HUES64 (cell line): ENCODE measurements at regions not wholly inside any gene's neighbourhood (a gene's known extent, or its start where the extent isn't known, plus 50 kb on each side); places are given as distances from the start of the nearest gene placed in this dataset.

Experiments used
- H3K27ac ChIP-seq: 2 replicates; pipeline ENCODE4 v1.7.0; 2013; ENCODE audit warnings: low read depth, low read length, inconsistent platforms
- H3K27me3 ChIP-seq: 2 replicates; pipeline ENCODE4 v1.6.1; 2013; ENCODE audit warnings: mild to moderate bottlenecking, low read length; ENCODE audit not compliant: insufficient read depth
- H3K36me3 ChIP-seq: 2 replicates; pipeline ENCODE4 v1.6.1; 2013; ENCODE audit warnings: mild to moderate bottlenecking, low read length; ENCODE audit not compliant: insufficient read depth
- H3K4me1 ChIP-seq: 2 replicates; pipeline ENCODE4 v1.6.1; 2013; ENCODE audit warnings: mild to moderate bottlenecking, low read length, moderate library complexity; ENCODE audit not compliant: insufficient read depth
- H3K4me3 ChIP-seq: 2 replicates; pipeline ENCODE4 v1.5.1; 2013; ENCODE audit warnings: mild to moderate bottlenecking, low read length, moderate library complexity
- H3K9ac ChIP-seq: 2 replicates; pipeline ENCODE4 v1.6.1; 2013; ENCODE audit warnings: mild to moderate bottlenecking, low read depth, low read length
- H3K9me3 ChIP-seq: 2 replicates; pipeline ENCODE4 v1.6.1; 2013; ENCODE audit warnings: low read depth, low read length; ENCODE audit not compliant: insufficient read depth
- WGBS: fragments of 150-250, 120-280 bp; methylation state at CpG from one replicate; pipeline ENCODE4 v1.1.7; 2013; ENCODE audit warnings: missing lambda C conversion rate; 5-methylcytosine and 5-hydroxymethylcytosine counted together

DNA sequence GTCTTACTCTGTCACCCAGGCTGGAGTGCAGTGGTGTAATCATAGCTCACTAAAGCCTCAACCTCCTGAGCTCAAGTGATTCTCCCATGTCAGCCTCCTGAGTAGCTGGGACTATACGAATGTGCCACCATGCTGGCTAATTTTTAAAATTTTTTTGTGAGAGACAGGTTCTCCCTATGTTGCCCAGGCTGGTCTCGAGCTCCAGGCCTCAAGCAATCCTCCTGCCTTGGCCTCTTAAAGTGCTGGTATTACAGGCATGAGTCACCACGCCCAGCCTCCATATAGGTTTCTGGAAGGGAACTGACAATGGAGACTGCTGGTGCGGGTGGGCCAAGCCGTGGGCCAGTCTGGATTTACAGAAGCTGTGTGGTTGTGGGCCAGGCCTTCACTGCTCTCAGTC, 189.2 kb downstream of the URI1 start:
- H3K4me3 ChIP-seq, result no peak overlapping the region
- no peaks in the 10 kb centered on the region for H3K27me3 ChIP-seq
- no peak overlapping the region for H3K9ac ChIP-seq
- no peak overlapping the region for H3K27ac ChIP-seq
- 85% methylated on average over 5 of the region's 5 CpGs for WGBS
- H3K36me3 ChIP-seq, result no peaks in the 10 kb centered on the region
- H3K9me3 ChIP-seq, result no peaks in the 10 kb centered on the region
- H3K4me1 ChIP-seq, result peaks cover 3% of the 10 kb centered on the region; the same call in 1 of the 2 replicates

DNA sequence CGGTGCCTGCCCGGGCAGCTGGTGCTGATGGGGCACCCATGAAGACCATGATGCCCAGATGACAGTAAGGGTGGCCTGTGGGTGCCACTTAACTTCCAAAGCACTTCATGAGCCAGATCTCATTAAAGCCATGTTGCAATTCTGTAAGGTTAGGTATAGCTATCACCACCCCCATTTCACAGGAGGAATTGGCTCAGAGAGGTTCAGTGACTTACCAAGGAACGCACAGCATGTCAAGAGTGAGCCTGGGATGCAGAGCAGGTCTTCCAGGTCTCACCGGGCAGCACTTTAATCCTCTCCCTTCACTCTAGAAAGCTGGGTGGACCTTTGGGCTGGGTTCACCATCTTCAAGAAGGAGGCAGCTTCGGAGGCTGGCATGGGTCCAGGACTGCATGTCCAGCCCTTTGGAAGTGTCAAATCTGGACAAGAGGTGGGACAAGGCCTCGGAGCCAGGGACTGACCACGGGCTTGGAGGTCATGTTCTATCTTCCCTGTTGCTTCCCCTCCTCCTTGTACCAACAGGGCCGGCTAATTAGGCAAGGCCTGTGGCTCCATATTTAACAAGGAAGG, 189.8 kb downstream of the URI1 start:
- Histone ChIP-seq H3K4me1 (peaks cover 3% of the 10 kb centered on the region; the same call in 1 of the 2 replicates), H3K36me3 (no peaks in the 10 kb centered on the region), H3K9ac (no peak overlapping the region), H3K4me3 (no peak overlapping the region), H3K27ac (no peak overlapping the region), H3K27me3 (no peaks in the 10 kb centered on the region), H3K9me3 (no peaks in the 10 kb centered on the region)
- 92% methylated on average over 8 of the region's 8 CpGs for WGBS

DNA sequence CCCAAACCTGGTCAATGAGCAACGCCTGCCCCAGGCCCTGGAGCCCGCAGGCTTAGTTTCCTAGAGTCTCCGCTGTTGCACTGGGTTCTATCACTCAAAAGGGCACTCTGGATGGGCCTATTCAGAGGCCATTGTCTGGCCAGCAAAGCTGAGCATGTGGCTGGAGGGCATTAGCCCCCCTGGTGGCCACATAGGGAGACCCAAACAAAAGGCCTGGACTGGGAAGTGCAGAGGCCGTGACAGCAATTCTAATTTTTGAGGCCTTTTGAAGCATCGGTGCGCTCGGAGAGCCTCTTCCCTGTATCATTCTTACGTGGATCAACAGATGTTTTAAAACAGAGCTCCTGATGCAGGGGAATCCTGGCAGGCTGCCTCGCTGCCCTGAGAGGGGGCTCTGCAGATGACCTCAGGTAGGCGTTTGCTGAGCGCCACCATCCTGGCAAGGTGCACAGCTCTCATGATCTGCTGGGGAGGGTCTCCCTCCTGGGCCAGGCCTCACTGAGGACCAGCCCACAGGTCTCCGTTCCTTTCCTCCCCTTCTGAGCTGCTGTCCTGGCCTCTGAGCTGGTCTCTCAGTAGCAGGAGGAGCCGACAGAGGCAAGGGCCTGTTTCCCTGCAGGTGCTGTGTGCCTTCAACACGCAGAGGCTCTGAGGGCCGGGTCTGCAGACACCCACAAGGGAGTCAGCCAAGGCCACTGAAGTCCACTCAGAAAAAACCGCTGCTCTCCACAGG, 190.5 kb downstream of the URI1 start:
- Histone ChIP-seq H3K27me3 (no peaks in the 10 kb centered on the region), H3K9me3 (no peaks in the 10 kb centered on the region), H3K4me3 (no peak overlapping the region), H3K9ac (no peak overlapping the region; the same call in 1 of the 2 replicates), H3K27ac (no peak overlapping the region), H3K4me1 (peaks cover 3% of the 10 kb centered on the region; the same call in 1 of the 2 replicates), H3K36me3 (no peaks in the 10 kb centered on the region)
- 82% methylated on average over 16 of the region's 16 CpGs for WGBS

DNA sequence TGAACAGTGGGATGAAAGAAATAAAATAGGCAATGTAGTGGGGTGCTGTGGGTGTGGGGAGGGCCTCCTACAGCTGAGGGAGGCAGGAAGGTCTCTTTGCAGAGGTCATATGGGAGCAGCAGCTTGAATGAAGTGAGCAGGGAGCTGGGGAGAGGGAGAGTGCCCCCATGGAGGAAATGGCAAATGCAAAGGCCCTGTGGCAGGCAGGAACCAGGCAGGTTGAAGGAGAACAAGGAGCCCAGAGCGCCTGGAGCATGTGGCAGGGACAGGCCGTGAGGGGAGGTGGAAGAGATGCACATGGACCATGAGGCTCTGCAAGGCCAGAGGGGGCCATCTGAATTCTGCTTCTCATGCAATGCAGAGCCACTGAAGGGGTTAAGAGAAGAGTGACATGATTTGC, 191.8 kb downstream of the URI1 start:
- Histone ChIP-seq H3K36me3 (no peaks in the 10 kb centered on the region), H3K4me3 (no peak overlapping the region), H3K27ac (no peak overlapping the region), H3K4me1 (peaks cover 3% of the 10 kb centered on the region; the same call in 1 of the 2 replicates), H3K9ac (no peak overlapping the region), H3K9me3 (no peaks in the 10 kb centered on the region), H3K27me3 (no peaks in the 10 kb centered on the region)
- WGBS, result 86% methylated on average over 2 of the region's 2 CpGs

DNA sequence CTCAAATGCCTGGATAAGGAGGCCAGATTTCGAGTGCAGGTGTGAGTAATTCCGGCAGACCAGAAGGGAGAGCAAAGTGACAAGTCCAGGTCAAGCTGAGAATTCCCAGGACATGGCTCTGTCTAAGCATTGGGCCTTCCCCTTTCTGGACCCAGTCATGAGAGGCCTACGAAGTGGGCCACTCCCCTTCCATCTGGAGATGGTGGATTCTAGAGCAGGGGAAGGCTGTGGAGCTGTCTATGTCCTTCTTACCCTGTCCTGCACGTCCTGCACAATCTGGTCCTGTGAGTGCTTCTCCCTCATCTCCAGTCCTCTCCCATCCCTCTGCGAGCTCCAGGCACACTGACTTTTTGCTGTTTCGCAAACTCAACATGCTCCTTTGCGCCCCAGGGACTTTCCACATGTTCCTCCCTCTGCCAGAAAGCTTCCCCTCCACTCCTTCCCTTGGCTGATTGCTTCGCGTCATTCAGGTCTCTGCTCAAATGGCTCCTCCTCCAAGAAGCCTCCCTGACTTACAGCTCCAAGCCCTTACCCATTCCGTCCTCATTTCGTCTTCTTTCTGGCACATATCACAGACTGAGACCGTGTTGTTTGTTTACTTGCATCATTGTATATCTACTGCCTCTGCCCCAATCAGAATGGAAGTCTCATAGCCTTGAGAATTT, 193.2 kb downstream of the URI1 start:
- Histone ChIP-seq H3K4me3 (no peak overlapping the region), H3K4me1 (peaks cover 3% of the 10 kb centered on the region; the same call in 1 of the 2 replicates), H3K27me3 (no peaks in the 10 kb centered on the region), H3K9me3 (no peaks in the 10 kb centered on the region), H3K36me3 (no peaks in the 10 kb centered on the region), H3K9ac (no peak overlapping the region), H3K27ac (no peak overlapping the region)
- WGBS, result 88% methylated on average over 12 of the region's 12 CpGs

DNA sequence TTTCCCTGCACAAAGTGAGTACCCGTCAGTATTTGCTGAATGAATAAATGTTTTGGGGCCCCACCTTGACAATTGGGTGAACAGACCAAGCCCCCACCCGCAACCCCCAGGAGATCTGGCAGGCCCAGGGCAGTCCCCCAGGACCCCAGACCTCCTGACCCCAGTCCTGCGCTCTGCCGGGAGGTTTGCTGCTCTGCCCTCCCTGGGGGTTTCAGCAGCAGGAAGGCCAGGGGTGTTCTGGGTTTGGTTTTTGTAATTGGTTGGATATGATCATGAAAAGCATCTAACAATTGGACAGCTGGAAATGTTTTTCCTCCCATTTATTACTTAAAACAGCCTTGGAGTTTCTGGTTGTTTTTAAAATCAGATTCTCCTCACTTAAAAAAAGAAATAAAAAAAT, 193.8 kb downstream of the URI1 start:
- no peak overlapping the region for H3K4me3 ChIP-seq
- WGBS, result 94% methylated on average over 4 of the region's 4 CpGs
- peaks cover 3% of the 10 kb centered on the region; the same call in 1 of the 2 replicates for H3K4me1 ChIP-seq
- H3K9ac ChIP-seq, result no peak overlapping the region
- H3K27ac ChIP-seq, result no peak overlapping the region
- H3K9me3 ChIP-seq, result no peaks in the 10 kb centered on the region
- H3K36me3 ChIP-seq, result no peaks in the 10 kb centered on the region
- H3K27me3 ChIP-seq, result no peaks in the 10 kb centered on the region

DNA sequence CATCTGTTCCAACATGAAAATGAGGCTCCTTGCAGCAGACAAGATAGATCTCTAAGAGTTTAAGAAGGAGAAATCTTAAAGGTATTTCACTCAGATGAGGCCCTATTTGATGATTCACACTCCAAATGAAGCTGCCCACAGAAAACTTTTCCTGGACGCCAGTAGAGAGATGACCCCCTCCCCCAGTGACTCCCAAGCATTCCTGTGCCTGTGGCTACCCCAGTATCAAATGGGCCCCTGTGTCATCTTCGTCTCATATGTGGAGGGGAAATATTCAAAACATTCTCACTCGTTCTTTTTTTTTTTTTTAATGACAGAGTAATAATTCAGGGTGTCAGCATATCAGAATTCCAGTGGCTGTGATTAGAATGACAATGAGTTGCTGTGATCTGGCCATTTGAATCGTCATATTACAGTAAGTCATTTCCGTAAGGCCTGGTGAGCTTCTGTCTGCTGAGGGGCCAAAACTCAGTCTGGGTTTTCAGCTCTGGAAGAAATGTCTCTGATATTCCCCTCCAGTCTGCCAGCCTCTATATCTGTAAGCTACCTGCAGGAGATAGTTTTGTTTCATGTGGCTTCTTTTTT, 194.7 kb downstream of the URI1 start:
- Histone ChIP-seq H3K9me3 (no peaks in the 10 kb centered on the region), H3K9ac (no peak overlapping the region), H3K4me3 (no peak overlapping the region), H3K4me1 (peaks cover 3% of the 10 kb centered on the region; the same call in 1 of the 2 replicates), H3K27me3 (no peaks in the 10 kb centered on the region), H3K36me3 (no peaks in the 10 kb centered on the region), H3K27ac (no peak overlapping the region)
- WGBS, result 91% methylated on average over 4 of the region's 5 CpGs

DNA sequence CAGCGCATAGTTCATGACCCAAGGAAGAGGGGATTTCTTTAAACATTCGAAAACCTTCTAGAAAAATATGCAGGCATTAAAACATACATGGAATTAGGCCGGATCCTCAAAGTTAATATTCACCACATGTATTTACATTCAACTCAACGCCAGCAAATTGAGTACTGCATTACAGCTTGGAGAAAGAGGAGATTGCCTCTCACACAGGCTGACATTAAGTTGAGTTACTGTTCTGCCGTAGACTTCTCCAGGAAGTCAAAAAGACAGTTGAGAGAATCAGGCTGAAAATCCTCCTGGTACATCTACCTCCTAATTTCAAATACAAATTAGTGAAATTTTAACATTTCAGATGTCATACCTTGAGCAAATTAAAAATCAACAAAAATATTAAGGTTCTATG, 195.7 kb downstream of the URI1 start:
- H3K9ac ChIP-seq, result no peak overlapping the region
- no peak overlapping the region for H3K4me3 ChIP-seq
- no peaks in the 10 kb centered on the region for H3K27me3 ChIP-seq
- 97% methylated on average over 5 of the region's 5 CpGs for WGBS
- no peak overlapping the region for H3K27ac ChIP-seq
- no peaks in the 10 kb centered on the region for H3K4me1 ChIP-seq
- H3K36me3 ChIP-seq, result no peaks in the 10 kb centered on the region
- no peaks in the 10 kb centered on the region for H3K9me3 ChIP-seq

DNA sequence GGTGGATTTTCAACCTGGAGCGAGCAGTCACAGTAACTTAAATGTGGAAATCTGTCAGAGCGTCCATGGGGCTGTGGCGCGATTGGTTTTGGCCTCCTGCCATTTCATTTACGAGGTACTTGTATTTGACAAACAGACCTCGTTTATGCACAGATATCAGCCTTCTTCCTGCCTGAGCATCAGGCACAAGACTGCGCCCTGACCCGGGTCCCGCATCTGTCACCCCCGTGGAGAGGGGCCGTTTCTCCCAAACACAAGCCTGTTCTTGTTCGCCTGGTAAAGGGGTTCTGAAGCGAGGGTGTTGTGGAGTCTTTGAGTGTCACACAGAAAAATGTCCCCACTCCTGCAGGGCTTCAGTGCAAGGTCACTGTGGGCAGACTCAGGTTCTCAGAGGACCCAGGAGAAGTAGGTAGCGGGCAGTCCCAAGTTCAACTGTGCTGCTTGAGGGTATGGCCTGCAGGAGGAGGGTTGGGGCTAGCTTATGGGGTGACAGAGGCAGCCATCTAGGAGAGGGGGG, 202.3 kb downstream of the URI1 start:
- WGBS, result 94% methylated on average over 14 of the region's 14 CpGs
- no peak overlapping the region for H3K27ac ChIP-seq

DNA sequence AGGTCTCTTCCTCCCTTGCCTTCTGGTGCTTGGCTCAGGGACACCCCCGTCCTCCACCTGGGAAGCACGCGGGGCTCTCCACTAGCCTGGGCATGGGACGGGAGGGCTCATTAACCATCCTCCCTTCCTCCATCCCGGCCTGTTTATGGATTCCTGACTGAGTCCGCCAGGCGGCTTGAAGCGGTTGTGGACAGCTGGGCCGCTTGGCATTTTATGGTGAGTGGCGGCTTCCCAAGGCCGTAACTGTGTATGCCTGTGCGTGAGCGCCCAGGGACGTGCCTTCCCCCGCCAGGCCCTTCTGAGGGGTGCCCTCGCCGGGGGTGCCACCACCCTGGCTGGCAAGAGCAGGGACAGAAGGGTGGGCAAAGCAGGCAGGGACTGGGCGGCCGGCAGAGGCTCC, 202.8 kb downstream of the URI1 start:
- H3K27ac ChIP-seq, result no peak overlapping the region
- no peaks in the 10 kb centered on the region for H3K9me3 ChIP-seq
- H3K9ac ChIP-seq, result no peak overlapping the region
- no peaks in the 10 kb centered on the region for H3K36me3 ChIP-seq
- H3K4me3 ChIP-seq, result no peak overlapping the region
- H3K4me1 ChIP-seq, result no peaks in the 10 kb centered on the region
- H3K27me3 ChIP-seq, result no peaks in the 10 kb centered on the region
- WGBS, result 94% methylated on average over 19 of the region's 19 CpGs

More for the DNA sequence above, 202.3 kb downstream of the URI1 start:
- Histone ChIP-seq H3K27me3 (no peaks in the 10 kb centered on the region), H3K9ac (no peak overlapping the region), H3K36me3 (no peaks in the 10 kb centered on the region), H3K4me3 (no peak overlapping the region), H3K9me3 (no peaks in the 10 kb centered on the region), H3K4me1 (no peaks in the 10 kb centered on the region)

DNA sequence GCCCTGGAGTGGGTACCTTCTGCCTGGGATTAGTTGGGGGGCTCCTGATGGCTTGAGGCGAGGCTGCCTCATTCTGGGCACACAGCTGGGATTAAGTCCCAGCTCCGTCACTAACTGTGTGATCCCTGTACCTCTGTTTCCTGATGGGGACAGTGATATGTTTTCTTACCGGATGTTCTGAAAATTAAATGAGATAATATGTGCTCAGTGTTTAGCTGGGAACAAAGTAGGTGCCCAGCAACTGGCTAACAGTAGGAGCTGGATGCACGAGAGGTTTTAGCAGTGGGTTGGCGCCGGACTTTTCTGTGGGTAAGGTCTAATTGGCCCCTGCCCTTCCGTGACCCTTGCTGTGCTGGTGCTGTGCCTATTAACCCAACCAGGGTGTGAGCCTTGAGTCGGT, 203.4 kb downstream of the URI1 start:
- no peak overlapping the region for H3K27ac ChIP-seq

More for the DNA sequence above, 203.4 kb downstream of the URI1 start:
- Histone ChIP-seq H3K9me3 (no peaks in the 10 kb centered on the region), H3K36me3 (no peaks in the 10 kb centered on the region), H3K27me3 (no peaks in the 10 kb centered on the region), H3K4me1 (no peaks in the 10 kb centered on the region), H3K4me3 (no peak overlapping the region), H3K9ac (no peak overlapping the region)
- 94% methylated on average over 8 of the region's 8 CpGs for WGBS
